Caco-2 (cell line): ENCODE measurements at regions not wholly inside any gene's neighbourhood (a gene's known extent, or its start where the extent isn't known, plus 50 kb on each side); places are given as distances from the start of the nearest gene placed in this dataset.

Experiments
- BruUV-seq: library from RNA; stranded (reverse); fragments of 400-500 nt; replicated peaks from 2 replicates; lab custom pipeline; 2021; lab: Mats Ljungman, UMichigan
- CTCF ChIA-PET: fragments of 300-600 bp; sonication (Branson Sonifier 250); formaldehyde crosslinking; loops from one replicate; lab custom pipeline; 2022; ENCODE audit warnings: antibody characterized with exemption; lab: Charles Lee
- POLR2A ChIA-PET: fragments of 300-600 bp; sonication (Branson Sonifier 250); formaldehyde crosslinking; loops from one replicate; lab custom pipeline; 2022; ENCODE audit warnings: antibody characterized with exemption; lab: Charles Lee
- DNase-seq, 2 experiments: peaks; one replicate each; pipeline versions ENCODE4 v3.0.0 to v3.0.0-alpha.2; 2020 to 2022
- H3K27me3 ChIP-seq: replicated peaks from 2 replicates; pipeline ENCODE4 v1.6.0; 2011; ENCODE audit warnings: low read length; ENCODE audit not compliant: control insufficient read depth, insufficient read depth
- H3K36me3 ChIP-seq: 2 replicates; pipeline ENCODE4 v1.5.1; 2011; ENCODE audit warnings: low read length; ENCODE audit not compliant: control insufficient read depth, insufficient read depth
- H3K4me1 ChIP-seq: fragments of 250-450 bp; sonication (Bioruptor Pico); 2 replicates; pipeline ENCODE4 v1.5.1; 2020; ENCODE audit warnings: mild to moderate bottlenecking
- H3K4me3 ChIP-seq: 2 replicates; pipeline ENCODE4 v1.5.1; 2011; ENCODE audit warnings: low read depth, mild to moderate bottlenecking, control low read depth, low read length
- H3K9me3 ChIP-seq: fragments of 250-450 bp; sonication (Bioruptor Pico); 2 replicates; pipeline ENCODE4 v1.5.1; 2020; ENCODE audit warnings: mild to moderate bottlenecking, moderate library complexity
- H3K27ac Mint-ChIP-seq: one replicate; pipeline ENCODE4 v1.8.0; 2022; ENCODE audit warnings: mixed read lengths; ENCODE audit not compliant: unreplicated experiment
- H3K27me3 Mint-ChIP-seq: one replicate; pipeline ENCODE4 v1.8.0; 2022; ENCODE audit warnings: mixed read lengths; ENCODE audit not compliant: insufficient read depth, unreplicated experiment
- H3K36me3 Mint-ChIP-seq: one replicate; pipeline ENCODE4 v1.8.0; 2022; ENCODE audit warnings: mild to moderate bottlenecking, mixed read lengths; ENCODE audit not compliant: insufficient read depth, unreplicated experiment
- H3K4me1 Mint-ChIP-seq: one replicate; pipeline ENCODE4 v1.8.0; 2022; ENCODE audit warnings: low read depth, mixed read lengths; ENCODE audit not compliant: unreplicated experiment
- H3K4me3 Mint-ChIP-seq: one replicate; pipeline ENCODE4 v1.8.0; 2022; ENCODE audit warnings: mild to moderate bottlenecking, moderate library complexity, mixed read lengths; ENCODE audit not compliant: unreplicated experiment
- H3K9me3 Mint-ChIP-seq: one replicate; pipeline ENCODE4 v1.8.0; 2022; ENCODE audit warnings: mixed read lengths; ENCODE audit not compliant: unreplicated experiment
- CTCF ChIP-seq, 2 experiments: fragments of 200-600 bp in 1 of 2; IDR thresholded peaks; 1 replicate in 1 of 2; 2 replicates in 1 of 2; pipeline versions ENCODE4 v1.5.1 to v1.8.0; 2011 to 2022; ENCODE audit warnings: antibody characterized with exemption in 1 of 2, control low read depth in 1 of 2, inconsistent platforms in 1 of 2, low read depth in 1 of 2, low read length in 1 of 2, mild to moderate bottlenecking in 1 of 2, moderate library complexity in 1 of 2; ENCODE audit not compliant: insufficient read depth in 1 of 2, severe bottlenecking in 1 of 2, unreplicated experiment in 1 of 2
- intact Hi-C: fragments of 100-400 bp; cut with micrococcal nuclease; formaldehyde crosslinking; loops from one replicate; pipeline ENCODE4 v1.10.0; 2022; ENCODE audit not compliant: unreplicated experiment

GRCh38 chr5:167918813-167919483, 372.5 kb upstream of the WWC1 start:
- no peak overlapping the region for H3K4me3 ChIP-seq
- ChIA-PET POLR2A (no interaction called here), CTCF (no interaction called here)
- Mint-ChIP-seq H3K4me3 (no peak overlapping the region), H3K36me3 (no peaks in the 10 kb centered on the region), H3K27ac (no peak overlapping the region), H3K9me3 (peaks cover 21% of the 10 kb centered on the region), H3K4me1 (no peaks in the 10 kb centered on the region), H3K27me3 (peaks cover 13% of the 10 kb centered on the region)
- no TSS peak for BruUV-seq
- intact Hi-C loops, result no loop called here
- no peaks in the 10 kb centered on the region for H3K36me3 ChIP-seq
- no peak for DNase-seq
- no peak for TF ChIP-seq CTCF (IDR thresholded peaks at IDR 0.05; ENCODE audit: insufficient read depth in 1 of 2, low read depth in 1 of 2, low read length in 1 of 2, severe bottlenecking in 1 of 2, unreplicated experiment in 1 of 2)
- no peaks in the 10 kb centered on the region for H3K9me3 ChIP-seq
- peaks cover 12% of the 10 kb centered on the region for H3K4me1 ChIP-seq
- no peaks in the 10 kb centered on the region for H3K27me3 ChIP-seq

DNA sequence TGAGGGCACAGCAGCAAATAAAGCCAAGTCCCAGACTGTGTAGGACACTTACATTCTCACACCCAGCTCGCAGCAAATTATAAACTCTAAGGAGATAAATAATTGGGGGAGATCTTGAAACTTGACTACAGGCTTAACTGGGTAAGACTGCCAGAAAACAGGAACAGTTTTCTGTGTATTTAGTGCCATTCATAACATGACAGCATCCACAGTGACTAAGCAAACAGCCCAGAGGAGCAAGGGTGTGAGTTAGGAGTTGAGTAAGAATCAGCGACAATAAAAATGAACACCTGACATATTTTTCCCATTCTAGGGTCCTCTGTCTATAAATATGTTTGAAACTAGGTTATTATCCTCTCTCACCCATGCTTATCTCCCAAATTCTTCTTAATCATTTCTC, 370.9 kb upstream of the WWC1 start:
- Mint-ChIP-seq H3K4me3 (no peak overlapping the region), H3K9me3 (peaks cover 9% of the 10 kb centered on the region), H3K4me1 (no peaks in the 10 kb centered on the region), H3K36me3 (no peaks in the 10 kb centered on the region), H3K27ac (no peak overlapping the region), H3K27me3 (peaks cover 14% of the 10 kb centered on the region)
- CTCF ChIA-PET, result no interaction called here
- DNase-seq, result no peak
- intact Hi-C loops, result no loop called here
- H3K36me3 ChIP-seq, result no peaks in the 10 kb centered on the region
- POLR2A ChIA-PET, result no interaction called here
- BruUV-seq, result no TSS peak
- no peaks in the 10 kb centered on the region for H3K27me3 ChIP-seq
- no peaks in the 10 kb centered on the region for H3K9me3 ChIP-seq
- TF ChIP-seq CTCF (IDR thresholded peaks at IDR 0.05; ENCODE audit: insufficient read depth in 1 of 2, low read depth in 1 of 2, low read length in 1 of 2, severe bottlenecking in 1 of 2, unreplicated experiment in 1 of 2), result no peak
- H3K4me1 ChIP-seq, result peaks cover 6% of the 10 kb centered on the region
- H3K4me3 ChIP-seq, result no peak overlapping the region

DNA sequence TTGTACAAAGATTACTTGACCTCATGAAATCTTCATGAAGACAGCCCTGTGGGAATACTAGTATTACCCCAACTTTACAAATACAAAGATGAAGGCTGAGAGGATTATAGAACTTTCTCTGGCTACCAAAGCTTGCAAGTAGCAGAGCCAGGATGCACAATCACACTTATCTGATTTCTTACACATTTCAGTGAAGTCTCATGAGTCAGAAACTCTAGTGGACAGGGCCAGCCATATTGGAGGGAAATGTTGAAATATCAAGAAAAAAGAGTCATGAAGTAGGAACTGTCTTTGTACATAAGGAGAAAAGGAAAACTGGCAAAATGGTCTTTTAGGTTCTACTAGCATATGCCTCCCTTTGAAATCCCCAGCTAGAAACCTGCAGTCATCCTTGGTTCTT, 369.6 kb upstream of the WWC1 start:
- H3K27ac Mint-ChIP-seq, result no peak overlapping the region

More for the DNA sequence above, 369.6 kb upstream of the WWC1 start:
- no peaks in the 10 kb centered on the region for H3K27me3 ChIP-seq
- ChIA-PET CTCF (no interaction called here), POLR2A (no interaction called here)
- Mint-ChIP-seq H3K9me3 (peaks cover 9% of the 10 kb centered on the region), H3K4me3 (no peak overlapping the region), H3K4me1 (no peaks in the 10 kb centered on the region), H3K36me3 (no peaks in the 10 kb centered on the region), H3K27me3 (peaks cover 16% of the 10 kb centered on the region)
- BruUV-seq, result no TSS peak
- TF ChIP-seq CTCF (IDR thresholded peaks at IDR 0.05; ENCODE audit: insufficient read depth in 1 of 2, low read depth in 1 of 2, low read length in 1 of 2, severe bottlenecking in 1 of 2, unreplicated experiment in 1 of 2), result no peak
- H3K9me3 ChIP-seq, result no peaks in the 10 kb centered on the region
- H3K4me3 ChIP-seq, result no peak overlapping the region
- H3K36me3 ChIP-seq, result no peaks in the 10 kb centered on the region
- no peak for DNase-seq
- intact Hi-C loops, result no loop called here
- H3K4me1 ChIP-seq, result no peaks in the 10 kb centered on the region
